GM06990 (cell line): ENCODE measurements at regions not wholly inside any gene's neighbourhood (a gene's known extent, or its start where the extent isn't known, plus 50 kb on each side); places are given as distances from the start of the nearest gene placed in this dataset.
"Not testable (repeated sequence)": the region's sequence is repeated elsewhere in the genome, so short reads cannot be mapped to it uniquely, and the experiment has no call there.

ENCODE experiments used
- DNase-seq: peaks from one replicate; pipeline ENCODE4 v3.0.0-alpha.2; 2011; ENCODE audit not compliant: insufficient read length; ENCODE audit errors: extremely low read depth
- H3K27me3 ChIP-seq: replicated peaks from 2 replicates; pipeline ENCODE4 v1.6.0; 2011; ENCODE audit warnings: low read length; ENCODE audit not compliant: control insufficient read depth, insufficient read depth
- H3K36me3 ChIP-seq: 2 replicates; pipeline ENCODE4 v1.5.1; 2011; ENCODE audit warnings: low read length; ENCODE audit not compliant: control insufficient read depth, insufficient read depth
- H3K4me3 ChIP-seq: replicated peaks from 2 replicates; pipeline ENCODE4 v1.5.1; 2011; ENCODE audit warnings: low read depth, mild to moderate bottlenecking, control low read depth, low read length
- CTCF ChIP-seq: IDR thresholded peaks from 2 replicates; pipeline ENCODE4 v1.5.1; 2011; ENCODE audit warnings: low read length, control low read depth, mild to moderate bottlenecking, inconsistent platforms; ENCODE audit not compliant: insufficient read depth, poor library complexity, severe bottlenecking

GRCh38 chr21:25457411-25457810 is 149.9 kb downstream of the MRPL39 start:
- peak; percentile 84 for DNase-seq
- no peak overlapping the region; the same call in 1 of the 2 replicates for H3K4me3 ChIP-seq
- no peaks in the 10 kb centered on the region for H3K27me3 ChIP-seq
- no peak for TF ChIP-seq CTCF
- H3K36me3 ChIP-seq: no peaks in the 10 kb centered on the region

- no peak for TF ChIP-seq CTCF
- DNase-seq: peak; percentile 74
- no peaks in the 10 kb centered on the region for H3K36me3 ChIP-seq
- no peak overlapping the region for H3K4me3 ChIP-seq
- H3K27me3 ChIP-seq: no peaks in the 10 kb centered on the region
These were observed 150.6 kb downstream of the MRPL39 start for GRCh38 chr21:25456672-25457071.

GRCh38 chr21:25453524-25453923 is 153.8 kb downstream of the MRPL39 start:
- DNase-seq: no peak
- H3K4me3 ChIP-seq: no peak overlapping the region
- no peaks in the 10 kb centered on the region for H3K27me3 ChIP-seq
- no peaks in the 10 kb centered on the region for H3K36me3 ChIP-seq
- no peak for TF ChIP-seq CTCF

GRCh38 chr21:25449950-25450349 is 157.3 kb downstream of the MRPL39 start:
- TF ChIP-seq CTCF: no peak
- H3K36me3 ChIP-seq: no peaks in the 10 kb centered on the region
- H3K27me3 ChIP-seq: no peaks in the 10 kb centered on the region
- H3K4me3 ChIP-seq: no peak overlapping the region
- no peak for DNase-seq

- DNase-seq: no peak
- Histone ChIP-seq H3K27me3 (no peaks in the 10 kb centered on the region), H3K4me3 (no peak overlapping the region)
These were observed 165.4 kb downstream of the MRPL39 start for GRCh38 chr21:25441835-25442234.

GRCh38 chr21:25437465-25437864 is 169.8 kb downstream of the MRPL39 start:
- H3K27me3 ChIP-seq, DNase-seq, H3K36me3 ChIP-seq, H3K4me3 ChIP-seq: not testable (repeated sequence)

More at GRCh38 chr21:25441835-25442234, 165.4 kb downstream of the MRPL39 start:
- H3K36me3 ChIP-seq: no peaks in the 10 kb centered on the region
- TF ChIP-seq CTCF: no peak
